ENCODE measurements at regions not wholly inside any gene's neighbourhood (a gene's known extent, or its start where the extent isn't known, plus 50 kb on each side); places are given as distances from the start of the nearest gene placed in this dataset.

- TF ChIP-seq, protein P1, sequence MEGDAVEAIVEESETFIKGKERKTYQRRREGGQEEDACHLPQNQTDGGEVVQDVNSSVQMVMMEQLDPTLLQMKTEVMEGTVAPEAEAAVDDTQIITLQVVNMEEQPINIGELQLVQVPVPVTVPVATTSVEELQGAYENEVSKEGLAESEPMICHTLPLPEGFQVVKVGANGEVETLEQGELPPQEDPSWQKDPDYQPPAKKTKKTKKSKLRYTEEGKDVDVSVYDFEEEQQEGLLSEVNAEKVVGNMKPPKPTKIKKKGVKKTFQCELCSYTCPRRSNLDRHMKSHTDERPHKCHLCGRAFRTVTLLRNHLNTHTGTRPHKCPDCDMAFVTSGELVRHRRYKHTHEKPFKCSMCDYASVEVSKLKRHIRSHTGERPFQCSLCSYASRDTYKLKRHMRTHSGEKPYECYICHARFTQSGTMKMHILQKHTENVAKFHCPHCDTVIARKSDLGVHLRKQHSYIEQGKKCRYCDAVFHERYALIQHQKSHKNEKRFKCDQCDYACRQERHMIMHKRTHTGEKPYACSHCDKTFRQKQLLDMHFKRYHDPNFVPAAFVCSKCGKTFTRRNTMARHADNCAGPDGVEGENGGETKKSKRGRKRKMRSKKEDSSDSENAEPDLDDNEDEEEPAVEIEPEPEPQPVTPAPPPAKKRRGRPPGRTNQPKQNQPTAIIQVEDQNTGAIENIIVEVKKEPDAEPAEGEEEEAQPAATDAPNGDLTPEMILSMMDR (IDR thresholded peaks at IDR 0.05) = no peak
- no peak for TF ChIP-seq RFX5 (IDR thresholded peaks at IDR 0.05)
- TF ChIP-seq, protein P2, sequence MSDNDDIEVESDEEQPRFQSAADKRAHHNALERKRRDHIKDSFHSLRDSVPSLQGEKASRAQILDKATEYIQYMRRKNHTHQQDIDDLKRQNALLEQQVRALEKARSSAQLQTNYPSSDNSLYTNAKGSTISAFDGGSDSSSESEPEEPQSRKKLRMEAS (IDR thresholded peaks at IDR 0.05) = no peak
- TF ChIP-seq MAFK (IDR thresholded peaks at IDR 0.05; ENCODE audit: partially characterized antibody) = no peak
- TF ChIP-seq REST (IDR thresholded peaks at IDR 0.05) = no peak
Observed at GRCh38 chr6:135703007-135703406, 148.5 kb upstream of the PDE7B start.
